DOHH2 (cell line): ENCODE measurements at regions not wholly inside any gene's neighbourhood (a gene's known extent, or its start where the extent isn't known, plus 50 kb on each side); places are given as distances from the start of the nearest gene placed in this dataset.

ENCODE experiments used
- CTCF ChIP-seq: fragments of 200-600 bp; sonication (generic); IDR thresholded peaks from one replicate; pipeline ENCODE4 v1.5.1; 2014; ENCODE audit warnings: antibody characterized with exemption, mild to moderate bottlenecking, low read depth, low read length; ENCODE audit not compliant: poor library complexity, severe bottlenecking
- EZH2phosphoT487 ChIP-seq: fragments of 200-600 bp; sonication (generic); IDR thresholded peaks from 2 replicates; pipeline ENCODE4 v1.6.1; 2017; ENCODE audit warnings: borderline replicate concordance, mild to moderate bottlenecking, antibody characterized with exemption, low read length, moderate library complexity, mixed read lengths

- TF ChIP-seq CTCF (no peak), EZH2phosphoT487 (no peak)
Observed at GRCh38 chr6:4543596-4543995, 232.6 kb upstream of the CDYL start.
